GM12891 (cell line): ENCODE measurements at regions not wholly inside any gene's neighbourhood (a gene's known extent, or its start where the extent isn't known, plus 50 kb on each side); places are given as distances from the start of the nearest gene placed in this dataset.

Experiments used
- PAX5 ChIP-seq: IDR thresholded peaks from 2 replicates; pipeline ENCODE4 v1.6.1; 2011; ENCODE audit warnings: low read length, moderate library complexity, mild to moderate bottlenecking; ENCODE audit not compliant: insufficient read depth, severe bottlenecking
- POLR2A ChIP-seq: IDR thresholded peaks from 2 replicates; pipeline ENCODE4 v1.6.1; 2011; ENCODE audit warnings: low read depth, low read length, control low read depth
- POLR2AphosphoS5 ChIP-seq: IDR thresholded peaks from 2 replicates; pipeline ENCODE4 v1.6.1; 2011; ENCODE audit warnings: low read depth, low read length, control low read depth
- TAF1 ChIP-seq: IDR thresholded peaks from 2 replicates; pipeline ENCODE4 v1.6.1; 2011; ENCODE audit warnings: low read depth, low read length, control low read depth

DNA sequence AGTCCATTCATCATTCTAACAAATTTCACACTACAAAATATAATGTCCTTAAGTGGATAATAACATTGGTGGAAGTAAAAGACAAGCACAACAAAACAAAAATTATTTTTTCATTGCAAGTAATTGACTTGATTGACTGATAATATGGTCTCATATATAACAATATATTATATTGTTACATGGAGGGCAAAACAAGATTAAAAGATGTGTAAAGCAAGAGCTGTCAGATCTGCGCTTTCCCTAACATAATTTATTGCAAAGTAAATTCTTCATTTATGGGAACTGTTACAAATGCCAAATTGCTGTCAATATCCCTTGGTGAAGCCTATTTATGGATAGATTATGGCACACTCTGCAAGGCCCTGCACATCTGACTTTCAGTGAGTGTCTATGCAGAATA lies 233.6 kb downstream of the PCDH7 start:
- TF ChIP-seq POLR2A, result no peak
- TF ChIP-seq TAF1, result no peak
- TF ChIP-seq POLR2AphosphoS5, result no peak
- TF ChIP-seq PAX5, result no peak
